K562 (cell line): ENCODE measurements at regions not wholly inside any gene's neighbourhood (a gene's known extent, or its start where the extent isn't known, plus 50 kb on each side); places are given as distances from the start of the nearest gene placed in this dataset.

ENCODE experiments used
- ATAC-seq: fragments of 200-7000 bp; cut with Tn5 transposase; 3 replicates; pipeline ENCODE4 v1.9.1; 2020; ENCODE audit warnings: moderate library complexity
- BruUV-seq: library from RNA; stranded (reverse); fragments of 400-500 nt; replicated peaks from 2 replicates; lab custom pipeline; 2021; lab: Mats Ljungman, UMichigan
- CTCF ChIA-PET: fragments of 300-600 bp; formaldehyde crosslinking; extraction: SDS; loops from one replicate; lab custom pipeline; 2021; ENCODE audit warnings: low intra/inter-chr PET ratio; lab: Yijun Ruan, JAX
- POLR2A ChIA-PET: fragments of 300-600, 350-650 bp; sonication (Branson Sonifier 250); formaldehyde crosslinking; extraction: SDS; loops from one replicate; lab custom pipeline; 2021; ENCODE audit warnings: antibody characterized with exemption, inconsistent platforms; lab: Yijun Ruan, JAX
- DNase-seq, 4 experiments: peaks; one replicate each; pipeline versions ENCODE4 v3.0.0 to v3.0.0-alpha.2; 2011 to 2018; ENCODE audit warnings: low spot score in 3 of 4, mixed read lengths in 3 of 4; ENCODE audit errors: extremely low read depth in 1 of 4
- FAIRE-seq: peaks from 2 replicates; lab custom pipeline; 2011; peaks lifted over from hg19 to GRCh38; lab: Jason Lieb, UNC
- H2AFZ ChIP-seq: 2 replicates; pipeline ENCODE4 v1.6.0; 2011; ENCODE audit warnings: low read depth, low read length, control low read depth, inconsistent platforms
- H3K27ac ChIP-seq: fragments of 200-600 bp; 3 replicates; pipeline ENCODE4 v1.8.0; 2011; ENCODE audit warnings: low read depth, mild to moderate bottlenecking, control low read depth, inconsistent platforms, low read length, moderate library complexity, mixed read lengths; ENCODE audit errors: extremely low read depth
- H3K27me3 ChIP-seq, 2 experiments: fragments of 300-600 bp in 1 of 2; 2 replicates in 1 of 2; 3 replicates in 1 of 2; pipeline versions ENCODE4 v1.6.0 to v1.8.0; 2011; ENCODE audit warnings: inconsistent platforms in 2 of 2, low read length in 2 of 2, mild to moderate bottlenecking in 1 of 2, mixed read lengths in 1 of 2, moderate library complexity in 1 of 2; ENCODE audit not compliant: control insufficient read depth in 2 of 2, insufficient read depth in 2 of 2
- H3K36me3 ChIP-seq: fragments of 300-600 bp; 3 replicates; pipeline ENCODE4 v1.8.0; 2011; ENCODE audit warnings: mild to moderate bottlenecking, low read length, inconsistent platforms; ENCODE audit not compliant: control insufficient read depth, insufficient read depth
- H3K4me1 ChIP-seq, 2 experiments: fragments of 200-600 bp in 1 of 2; replicated peaks in 1 of 2; 2 replicates in 1 of 2; 3 replicates in 1 of 2; pipeline versions ENCODE4 v1.5.1 to v1.8.0; 2011; ENCODE audit warnings: inconsistent platforms in 2 of 2, low read length in 2 of 2, mild to moderate bottlenecking in 1 of 2, mixed read lengths in 1 of 2, moderate library complexity in 1 of 2; ENCODE audit not compliant: control insufficient read depth in 2 of 2, insufficient read depth in 2 of 2
- H3K4me2 ChIP-seq: 2 replicates; pipeline ENCODE4 v1.6.1; 2011; ENCODE audit warnings: low read length, control low read depth, inconsistent platforms, mixed read lengths; ENCODE audit not compliant: insufficient read depth
- H3K4me3 ChIP-seq: fragments of 200-600 bp; sonication (generic), shearing (Covaris generic); 2 replicates; pipeline ENCODE4 v1.5.1; 2016; ENCODE audit warnings: control low read depth, inconsistent platforms
- H3K79me2 ChIP-seq: fragments of 200-600 bp; 3 replicates; pipeline ENCODE4 v1.8.0; 2011; ENCODE audit warnings: low read length, inconsistent platforms; ENCODE audit not compliant: control insufficient read depth, insufficient read depth
- H3K9ac ChIP-seq, 2 experiments: 2 replicates each; pipeline versions ENCODE4 v1.6.0 to v1.6.1; 2011; ENCODE audit warnings: low read depth in 2 of 2, low read length in 2 of 2, control low read depth in 1 of 2, inconsistent platforms in 1 of 2, mild to moderate bottlenecking in 1 of 2, mixed read lengths in 1 of 2; ENCODE audit not compliant: insufficient read depth in 1 of 2
- H3K9me1 ChIP-seq: one replicate; pipeline ENCODE4 v1.6.0; 2011; ENCODE audit warnings: inconsistent platforms, mild to moderate bottlenecking, low read length, moderate library complexity; ENCODE audit not compliant: control insufficient read depth, insufficient read depth
- H3K9me3 ChIP-seq: replicated peaks from 2 replicates; pipeline ENCODE4 v1.5.1; 2011; ENCODE audit warnings: low read depth, low read length, inconsistent platforms; ENCODE audit not compliant: control insufficient read depth, insufficient read depth
- H4K20me1 ChIP-seq: replicated peaks from 2 replicates; pipeline ENCODE4 v1.6.1; 2011; ENCODE audit warnings: low read length, inconsistent platforms, mixed read lengths; ENCODE audit not compliant: control insufficient read depth, insufficient read depth
- ASH1L ChIP-seq: fragments of 450-650 bp; IDR thresholded peaks from 2 replicates; pipeline ENCODE4 v1.6.1; 2018; ENCODE audit warnings: borderline replicate concordance, mild to moderate bottlenecking, low read depth; ENCODE audit not compliant: partially characterized antibody
- CBX3 ChIP-seq, 2 experiments: IDR thresholded peaks; 1 replicate in 1 of 2; 2 replicates in 1 of 2; pipeline ENCODE4 v1.6.1; 2012; ENCODE audit warnings: inconsistent platforms in 2 of 2, low read length in 2 of 2, borderline replicate concordance in 1 of 2, control low read depth in 1 of 2
- HDAC1 ChIP-seq, 2 experiments: fragments of 450-650 bp; IDR thresholded peaks; 2 replicates each; pipeline ENCODE4 v1.6.1; 2016 to 2017; ENCODE audit warnings: inconsistent platforms in 1 of 2, mild to moderate bottlenecking in 1 of 2, moderate library complexity in 1 of 2
- IRF2 ChIP-seq: sonication (generic); formaldehyde crosslinking; IDR thresholded peaks from 2 replicates; pipeline ENCODE4 v1.8.1; 2022; ENCODE audit warnings: mild to moderate bottlenecking, missing genetic modification reagents
- LARP7 ChIP-seq: fragments of 450-650 bp; IDR thresholded peaks from 2 replicates; pipeline ENCODE4 v1.6.1; 2016
- POLR2H ChIP-seq: IDR thresholded peaks from 2 replicates; pipeline ENCODE4 v1.6.1; 2016; ENCODE audit warnings: missing genetic modification characterization, low read depth, mild to moderate bottlenecking, control low read depth, missing compliant biosample characterization, moderate library complexity
- SRF ChIP-seq, 2 experiments: fragments of 250-450, 450-650 bp in 1 of 2; sonication (Bioruptor Pico) in 1 of 2; sonication (generic) in 1 of 2; formaldehyde crosslinking; IDR thresholded peaks; 2 replicates each; pipeline versions ENCODE4 v1.5.0 to v1.5.1; 2020 to 2022; ENCODE audit warnings: mild to moderate bottlenecking in 1 of 2, missing genetic modification reagents in 1 of 2
- SUPT5H ChIP-seq: fragments of 450-650 bp; IDR thresholded peaks from 2 replicates; pipeline ENCODE4 v1.6.1; 2016
- XRCC4 ChIP-seq: IDR thresholded peaks from one replicate; pipeline ENCODE4 v1.6.1; 2011; ENCODE audit not compliant: insufficient read depth, insufficient read length; ENCODE audit errors: extremely low read depth
- ZKSCAN8 ChIP-seq: fragments of 200-800 bp; sonication (Bioruptor generic); IDR thresholded peaks from 2 replicates; pipeline ENCODE4 v1.6.1; 2016; ENCODE audit warnings: missing genetic modification characterization, missing compliant biosample characterization
- ZNF644 ChIP-seq: fragments of 200-800 bp; sonication (Bioruptor generic); IDR thresholded peaks from 2 replicates; pipeline ENCODE4 v1.6.1; 2016; ENCODE audit warnings: low read depth, missing genetic modification characterization, missing compliant biosample characterization
- ZNF696 ChIP-seq: fragments of 250-450 bp; sonication (Bioruptor Pico); conservative IDR thresholded peaks from 2 replicates; pipeline ENCODE4 v1.4.0; 2020; ENCODE audit warnings: mild to moderate bottlenecking, moderate library complexity
- WGBS: fragments of 100-300 bp; shearing (Covaris generic); methylation state at CpG from one replicate; pipeline ENCODE4 v1.1.6; 2016; ENCODE audit warnings: low coverage, mixed read lengths; ENCODE audit not compliant: insufficient coverage; ENCODE audit errors: missing lambda C conversion rate; 5-methylcytosine and 5-hydroxymethylcytosine counted together
- in situ Hi-C: fragments of 300-500 bp; cut with MboI; formaldehyde crosslinking; loops from 4 replicates; pipeline ENCODE4 v1.15.0; 2018; ENCODE audit warnings: inconsistent platforms, mixed read lengths
- intact Hi-C: fragments of 100-400 bp; cut with micrococcal nuclease; formaldehyde crosslinking; loops from 2 replicates; pipeline ENCODE4 v1.14.2; 2022
- TF ChIP-seq, protein P1 (sequence below): fragments of 450-650 bp; IDR thresholded peaks from 2 replicates; pipeline ENCODE4 v1.6.1; 2016; ENCODE audit warnings: antibody characterized with exemption
- TF ChIP-seq, protein P2 (sequence below): fragments of 250-450 bp; sonication (Bioruptor Pico); IDR thresholded peaks from 2 replicates; pipeline ENCODE4 v1.5.0; 2021
- TF ChIP-seq, protein P3 (sequence below), 2 experiments: fragments of 450-650 bp; IDR thresholded peaks; 2 replicates each; pipeline ENCODE4 v1.6.1; 2016

DNA sequence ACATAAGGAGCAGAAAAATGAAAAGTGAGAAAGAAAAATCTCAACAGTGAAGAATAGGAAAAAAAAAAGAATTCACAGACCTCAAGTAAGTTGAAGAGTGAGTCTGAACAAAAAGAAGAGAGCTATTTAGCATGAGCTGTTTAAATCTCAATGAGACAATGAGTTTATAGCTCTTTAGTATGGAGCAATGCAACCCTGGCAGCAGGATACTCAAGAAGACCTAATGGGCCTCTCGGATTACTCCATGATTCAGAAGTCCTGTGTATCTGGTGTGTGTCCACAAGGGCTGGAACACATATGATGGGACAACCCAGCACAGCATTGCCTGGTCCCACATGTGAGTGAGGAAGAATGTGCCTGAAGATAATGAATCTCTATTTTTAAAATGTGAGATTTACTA lies 563.1 kb upstream of the INTU start:
- 0% methylated on average over 1 of the region's 1 CpG for WGBS
- H4K20me1 ChIP-seq = no peaks in the 10 kb centered on the region
- ATAC-seq (no peak), DNase-seq (no peak), FAIRE-seq (no peak)
- H2AFZ ChIP-seq = no peak overlapping the region
- ChIA-PET POLR2A (interaction anchor here (0.6 to 0.7 kb wide), 2 partner anchors 13 to 70 kb away, joined by 3 read pairs; no protein-coding TSS in a partner anchor), CTCF (no interaction called here)
- in situ Hi-C loops (no loop called here), intact Hi-C loops (no loop called here)
- H3K9me3 ChIP-seq = no peaks in the 10 kb centered on the region
- no peaks in the 10 kb centered on the region for H3K27me3 ChIP-seq
- H3K9ac ChIP-seq = no peak overlapping the region
- TF ChIP-seq LARP7 (no peak), ZNF696 (no peak), SUPT5H (no peak), ZKSCAN8 (CRISPR knock-in tag) (no peak), XRCC4 (no peak), SRF (CRISPR knock-in tag; IDR thresholded peaks at IDR 0.05) (no peak), HDAC1 (IDR thresholded peaks at IDR 0.05) (no peak), POLR2H (tag) (no peak), ZNF644 (tag) (no peak), IRF2 (CRISPR knock-in tag) (no peak), CBX3 (IDR thresholded peaks at IDR 0.05; ENCODE audit: borderline replicate concordance in 1 of 2, low read length in 2 of 2) (no peak), ASH1L (no peak)
- TF ChIP-seq, protein P1, sequence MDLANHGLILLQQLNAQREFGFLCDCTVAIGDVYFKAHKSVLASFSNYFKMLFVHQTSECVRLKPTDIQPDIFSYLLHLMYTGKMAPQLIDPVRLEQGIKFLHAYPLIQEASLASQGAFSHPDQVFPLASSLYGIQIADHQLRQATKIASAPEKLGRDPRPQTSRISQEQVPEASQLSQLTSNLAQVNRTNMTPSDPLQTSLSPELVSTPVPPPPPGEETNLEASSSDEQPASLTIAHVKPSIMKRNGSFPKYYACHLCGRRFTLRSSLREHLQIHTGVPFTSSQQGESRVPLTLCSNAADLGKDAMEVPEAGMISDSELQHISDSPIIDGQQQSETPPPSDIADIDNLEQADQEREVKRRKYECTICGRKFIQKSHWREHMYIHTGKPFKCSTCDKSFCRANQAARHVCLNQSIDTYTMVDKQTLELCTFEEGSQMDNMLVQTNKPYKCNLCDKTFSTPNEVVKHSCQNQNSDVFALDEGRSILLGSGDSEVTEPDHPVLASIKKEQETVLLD = no peak
- TF ChIP-seq, protein P2, sequence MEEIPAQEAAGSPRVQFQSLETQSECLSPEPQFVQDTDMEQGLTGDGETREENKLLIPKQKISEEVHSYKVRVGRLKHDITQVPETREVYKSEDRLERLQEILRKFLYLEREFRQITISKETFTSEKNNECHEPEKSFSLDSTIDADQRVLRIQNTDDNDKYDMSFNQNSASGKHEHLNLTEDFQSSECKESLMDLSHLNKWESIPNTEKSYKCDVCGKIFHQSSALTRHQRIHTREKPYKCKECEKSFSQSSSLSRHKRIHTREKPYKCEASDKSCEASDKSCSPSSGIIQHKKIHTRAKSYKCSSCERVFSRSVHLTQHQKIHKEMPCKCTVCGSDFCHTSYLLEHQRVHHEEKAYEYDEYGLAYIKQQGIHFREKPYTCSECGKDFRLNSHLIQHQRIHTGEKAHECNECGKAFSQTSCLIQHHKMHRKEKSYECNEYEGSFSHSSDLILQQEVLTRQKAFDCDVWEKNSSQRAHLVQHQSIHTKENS (CRISPR knock-in tag) = no peak
- TF ChIP-seq, protein P3, sequence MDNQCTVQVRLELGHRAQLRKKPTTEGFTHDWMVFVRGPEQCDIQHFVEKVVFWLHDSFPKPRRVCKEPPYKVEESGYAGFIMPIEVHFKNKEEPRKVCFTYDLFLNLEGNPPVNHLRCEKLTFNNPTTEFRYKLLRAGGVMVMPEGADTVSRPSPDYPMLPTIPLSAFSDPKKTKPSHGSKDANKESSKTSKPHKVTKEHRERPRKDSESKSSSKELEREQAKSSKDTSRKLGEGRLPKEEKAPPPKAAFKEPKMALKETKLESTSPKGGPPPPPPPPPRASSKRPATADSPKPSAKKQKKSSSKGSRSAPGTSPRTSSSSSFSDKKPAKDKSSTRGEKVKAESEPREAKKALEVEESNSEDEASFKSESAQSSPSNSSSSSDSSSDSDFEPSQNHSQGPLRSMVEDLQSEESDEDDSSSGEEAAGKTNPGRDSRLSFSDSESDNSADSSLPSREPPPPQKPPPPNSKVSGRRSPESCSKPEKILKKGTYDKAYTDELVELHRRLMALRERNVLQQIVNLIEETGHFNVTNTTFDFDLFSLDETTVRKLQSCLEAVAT (IDR thresholded peaks at IDR 0.05) = no peak
- no peak overlapping the region for H3K4me2 ChIP-seq
- no TSS peak for BruUV-seq
- no peak overlapping the region for H3K27ac ChIP-seq
- H3K36me3 ChIP-seq = no peaks in the 10 kb centered on the region
- no peak overlapping the region for H3K4me3 ChIP-seq
- no peaks in the 10 kb centered on the region for H3K9me1 ChIP-seq
- no peaks in the 10 kb centered on the region for H3K79me2 ChIP-seq
- 0 out of 5 replicates have a peak, but pooled peaks cover 0 to 3% of the 10 kb centered on the region in 2 experiments for H3K4me1 ChIP-seq
